IMR-90 (cell line): ENCODE measurements at regions not wholly inside any gene's neighbourhood (a gene's known extent, or its start where the extent isn't known, plus 50 kb on each side); places are given as distances from the start of the nearest gene placed in this dataset.
A peak's percentile ranks its signal among the peaks of the same experiment; 100 is the strongest.

ENCODE experiments used
- ATAC-seq: fragments of 200-7000 bp; cut with Tn5 transposase; 2 replicates; pipeline ENCODE4 v1.9.1; 2020; ENCODE audit warnings: low read depth, mild to moderate bottlenecking, moderate library complexity
- BruUV-seq: library from RNA; stranded (reverse); fragments of 400-500 nt; replicated peaks from 2 replicates; lab custom pipeline; 2021; lab: Mats Ljungman, UMichigan
- CTCF ChIA-PET: fragments of 300-600 bp; formaldehyde crosslinking; extraction: SDS; loops from one replicate; lab custom pipeline; 2021; ENCODE audit warnings: antibody characterized with exemption; lab: Yijun Ruan, JAX
- POLR2A ChIA-PET: fragments of 300-600 bp; sonication (Branson Sonifier 250); formaldehyde crosslinking; loops from one replicate; lab custom pipeline; 2022; ENCODE audit warnings: antibody characterized with exemption; ENCODE audit not compliant: unreplicated experiment; lab: Charles Lee
- DNase-seq: peaks from one replicate; pipeline ENCODE4 v3.0.0; 2013
- H2AFZ ChIP-seq: replicated peaks from 2 replicates; pipeline ENCODE3; 2013; ENCODE audit warnings: low read length, mild to moderate bottlenecking; ENCODE audit not compliant: poor library complexity
- H2AK5ac ChIP-seq: 2 replicates; pipeline ENCODE4 v1.6.1; 2013; ENCODE audit warnings: low read depth, low read length, inconsistent platforms
- H2AK9ac ChIP-seq: replicated peaks from 2 replicates; pipeline ENCODE3; 2013; ENCODE audit warnings: mild to moderate bottlenecking, low read depth, low read length, moderate library complexity; ENCODE audit not compliant: poor library complexity
- H2BK120ac ChIP-seq: 2 replicates; pipeline ENCODE4 v1.6.1; 2013; ENCODE audit warnings: low read depth, low read length, inconsistent platforms
- H2BK15ac ChIP-seq: 3 replicates; pipeline ENCODE4 v1.6.1; 2013; ENCODE audit warnings: low read depth, low read length, inconsistent platforms
- H2BK20ac ChIP-seq: 2 replicates; pipeline ENCODE4 v1.6.1; 2013; ENCODE audit warnings: low read depth, mild to moderate bottlenecking, inconsistent platforms, low read length, moderate library complexity
- H2BK5ac ChIP-seq: 2 replicates; pipeline ENCODE4 v1.6.1; 2013; ENCODE audit warnings: mild to moderate bottlenecking, low read depth, low read length, inconsistent platforms; ENCODE audit not compliant: poor library complexity, severe bottlenecking
- H3K14ac ChIP-seq: replicated peaks from 2 replicates; pipeline ENCODE4 v1.6.1; 2013; ENCODE audit warnings: low read depth, low read length, inconsistent platforms
- H3K18ac ChIP-seq: 2 replicates; pipeline ENCODE4 v1.6.1; 2013; ENCODE audit warnings: low read depth, low read length, control low read depth
- H3K23ac ChIP-seq: 2 replicates; pipeline ENCODE4 v1.6.1; 2013; ENCODE audit warnings: low read depth, low read length, inconsistent platforms
- H3K27ac ChIP-seq: 2 replicates; pipeline ENCODE4 v1.5.1; 2013; ENCODE audit warnings: mild to moderate bottlenecking, control low read depth, low read length; ENCODE audit not compliant: insufficient read depth
- H3K27me3 ChIP-seq: 2 replicates; pipeline ENCODE4 v1.6.1; 2013; ENCODE audit warnings: low read length; ENCODE audit not compliant: control insufficient read depth, insufficient read depth
- H3K36me3 ChIP-seq: 2 replicates; pipeline ENCODE4 v1.6.1; 2013; ENCODE audit warnings: low read length, mixed read lengths; ENCODE audit not compliant: control insufficient read depth, insufficient read depth
- H3K4ac ChIP-seq: 2 replicates; pipeline ENCODE4 v1.6.1; 2013; ENCODE audit warnings: low read depth, low read length, inconsistent platforms
- H3K4me1 ChIP-seq: 2 replicates; pipeline ENCODE4 v1.6.1; 2013; ENCODE audit warnings: low read length, mixed read lengths; ENCODE audit not compliant: control insufficient read depth, insufficient read depth
- H3K4me2 ChIP-seq: 2 replicates; pipeline ENCODE4 v1.6.1; 2013; ENCODE audit warnings: low read depth, mild to moderate bottlenecking, control low read depth, low read length, moderate library complexity
- H3K4me3 ChIP-seq: 2 replicates; pipeline ENCODE4 v1.5.1; 2013; ENCODE audit warnings: low read depth, mild to moderate bottlenecking, control low read depth, low read length, moderate library complexity; ENCODE audit not compliant: insufficient read depth
- H3K56ac ChIP-seq: 2 replicates; pipeline ENCODE4 v1.6.1; 2013; ENCODE audit warnings: low read length, inconsistent platforms; ENCODE audit not compliant: insufficient read depth; ENCODE audit errors: extremely low read depth
- H3K79me1 ChIP-seq, 2 experiments: 2 replicates each; pipeline ENCODE4 v1.6.1; 2013; ENCODE audit warnings: low read length in 2 of 2, inconsistent platforms in 1 of 2, low read depth in 1 of 2
- H3K9ac ChIP-seq: 2 replicates; pipeline ENCODE4 v1.6.1; 2013; ENCODE audit warnings: low read depth, low read length, control low read depth
- H3K9me1 ChIP-seq: 2 replicates; pipeline ENCODE4 v1.6.1; 2013; ENCODE audit warnings: low read length, inconsistent platforms; ENCODE audit not compliant: insufficient read depth
- H3K9me3 ChIP-seq: 2 replicates; pipeline ENCODE4 v1.6.1; 2013; ENCODE audit warnings: low read length; ENCODE audit not compliant: control insufficient read depth, insufficient read depth
- H4K20me1 ChIP-seq: 2 replicates; pipeline ENCODE4 v1.6.1; 2013; ENCODE audit warnings: low read length, inconsistent platforms; ENCODE audit not compliant: insufficient read depth
- H4K5ac ChIP-seq: 2 replicates; pipeline ENCODE4 v1.6.1; 2013; ENCODE audit warnings: mild to moderate bottlenecking, low read depth, low read length, control low read depth
- H4K8ac ChIP-seq, 2 experiments: 2 replicates each; pipeline ENCODE4 v1.6.1; 2013; ENCODE audit warnings: low read depth in 2 of 2, low read length in 2 of 2, control low read depth in 1 of 2, inconsistent platforms in 1 of 2
- H4K91ac ChIP-seq: 2 replicates; pipeline ENCODE4 v1.6.1; 2013; ENCODE audit warnings: low read depth, low read length, inconsistent platforms; ENCODE audit not compliant: insufficient read depth
- FOS ChIP-seq: fragments of 150-350 bp; IDR thresholded peaks from 2 replicates; pipeline ENCODE4 v1.6.1; 2016; ENCODE audit warnings: low read depth, low read length
- MAFK ChIP-seq: IDR thresholded peaks from 2 replicates; pipeline ENCODE4 v1.6.1; 2012; ENCODE audit warnings: low read depth, low read length, improper control_type of control experiment
- MAZ ChIP-seq: IDR thresholded peaks from 2 replicates; pipeline ENCODE4 v1.6.1; 2012; ENCODE audit warnings: low read depth, mild to moderate bottlenecking, low read length, improper control_type of control experiment, moderate library complexity, borderline replicate concordance
- NFE2L2 ChIP-seq: fragments of 150-350 bp; IDR thresholded peaks from 2 replicates; pipeline ENCODE4 v1.6.1; 2016; ENCODE audit warnings: low read depth, mild to moderate bottlenecking, low read length
- RCOR1 ChIP-seq: IDR thresholded peaks from 2 replicates; pipeline ENCODE4 v1.6.1; 2012; ENCODE audit warnings: mild to moderate bottlenecking, low read length, improper control_type of control experiment; ENCODE audit not compliant: insufficient replicate concordance
- RFX5 ChIP-seq: IDR thresholded peaks from 2 replicates; pipeline ENCODE4 v1.8.0; 2012; ENCODE audit warnings: low read depth, mild to moderate bottlenecking, low read length, moderate library complexity
- USF2 ChIP-seq: fragments of 150-350 bp; IDR thresholded peaks from 2 replicates; pipeline ENCODE4 v1.6.1; 2017; ENCODE audit warnings: mild to moderate bottlenecking, antibody characterized with exemption, low read length, low read depth
- WGBS, 2 experiments: methylation state at CpG; one replicate each; pipeline versions ENCODE4 v1.1.5 to v1.1.7; 2013; ENCODE audit warnings: missing lambda C conversion rate in 2 of 2; ENCODE audit not compliant: insufficient read length in 1 of 2; ENCODE audit errors: extremely low coverage in 2 of 2; 5-methylcytosine and 5-hydroxymethylcytosine counted together
- dilution Hi-C: fragments of 300-500 bp; cut with HindIII; formaldehyde crosslinking; loops from one replicate; pipeline ENCODE4 v1.14.3; 2018; ENCODE audit warnings: low sequenced_read_pairs; ENCODE audit not compliant: unreplicated experiment
- in situ Hi-C: fragments of 300-500 bp; cut with MboI; formaldehyde crosslinking; loops from 3 replicates; pipeline ENCODE4 v1.14.3; 2019; ENCODE audit warnings: low sequenced_read_pairs, inconsistent platforms, mixed read lengths
- intact Hi-C: fragments of 100-400 bp; cut with micrococcal nuclease; formaldehyde crosslinking; loops from 2 replicates; pipeline ENCODE4 v1.10.0; 2022
- TF ChIP-seq, protein P1 (sequence below): conservative IDR thresholded peaks from 2 replicates; pipeline ENCODE4 v1.5.1; 2012; ENCODE audit warnings: mild to moderate bottlenecking, low read depth, low read length, improper control_type of control experiment
- TF ChIP-seq, protein P2 (sequence below): fragments of 150-350 bp; IDR thresholded peaks from 2 replicates; pipeline ENCODE4 v1.6.1; 2016; ENCODE audit warnings: low read depth, mild to moderate bottlenecking, low read length, moderate library complexity, borderline replicate concordance

GRCh38 chr4:19684084-19684483, 567.6 kb upstream of the SLIT2 start:
- H3K36me3 ChIP-seq = no peaks in the 10 kb centered on the region
- no peaks in the 10 kb centered on the region for H3K27me3 ChIP-seq
- no peak for TF ChIP-seq USF2
- TF ChIP-seq MAFK = no peak
- TF ChIP-seq, protein P1, sequence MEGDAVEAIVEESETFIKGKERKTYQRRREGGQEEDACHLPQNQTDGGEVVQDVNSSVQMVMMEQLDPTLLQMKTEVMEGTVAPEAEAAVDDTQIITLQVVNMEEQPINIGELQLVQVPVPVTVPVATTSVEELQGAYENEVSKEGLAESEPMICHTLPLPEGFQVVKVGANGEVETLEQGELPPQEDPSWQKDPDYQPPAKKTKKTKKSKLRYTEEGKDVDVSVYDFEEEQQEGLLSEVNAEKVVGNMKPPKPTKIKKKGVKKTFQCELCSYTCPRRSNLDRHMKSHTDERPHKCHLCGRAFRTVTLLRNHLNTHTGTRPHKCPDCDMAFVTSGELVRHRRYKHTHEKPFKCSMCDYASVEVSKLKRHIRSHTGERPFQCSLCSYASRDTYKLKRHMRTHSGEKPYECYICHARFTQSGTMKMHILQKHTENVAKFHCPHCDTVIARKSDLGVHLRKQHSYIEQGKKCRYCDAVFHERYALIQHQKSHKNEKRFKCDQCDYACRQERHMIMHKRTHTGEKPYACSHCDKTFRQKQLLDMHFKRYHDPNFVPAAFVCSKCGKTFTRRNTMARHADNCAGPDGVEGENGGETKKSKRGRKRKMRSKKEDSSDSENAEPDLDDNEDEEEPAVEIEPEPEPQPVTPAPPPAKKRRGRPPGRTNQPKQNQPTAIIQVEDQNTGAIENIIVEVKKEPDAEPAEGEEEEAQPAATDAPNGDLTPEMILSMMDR = no peak
- no peak for TF ChIP-seq FOS
- no peak for TF ChIP-seq NFE2L2
- TF ChIP-seq MAZ = no peak
- no peak for TF ChIP-seq RCOR1
- TF ChIP-seq, protein P2, sequence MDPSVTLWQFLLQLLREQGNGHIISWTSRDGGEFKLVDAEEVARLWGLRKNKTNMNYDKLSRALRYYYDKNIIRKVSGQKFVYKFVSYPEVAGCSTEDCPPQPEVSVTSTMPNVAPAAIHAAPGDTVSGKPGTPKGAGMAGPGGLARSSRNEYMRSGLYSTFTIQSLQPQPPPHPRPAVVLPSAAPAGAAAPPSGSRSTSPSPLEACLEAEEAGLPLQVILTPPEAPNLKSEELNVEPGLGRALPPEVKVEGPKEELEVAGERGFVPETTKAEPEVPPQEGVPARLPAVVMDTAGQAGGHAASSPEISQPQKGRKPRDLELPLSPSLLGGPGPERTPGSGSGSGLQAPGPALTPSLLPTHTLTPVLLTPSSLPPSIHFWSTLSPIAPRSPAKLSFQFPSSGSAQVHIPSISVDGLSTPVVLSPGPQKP = no peak
- no peak for TF ChIP-seq RFX5
- DNase-seq (no peak), ATAC-seq (no peak)
- H2BK120ac ChIP-seq = no peak overlapping the region
- H3K14ac ChIP-seq = no peak overlapping the region
- H3K56ac ChIP-seq = no peak overlapping the region
- no peak overlapping the region for H2AK5ac ChIP-seq
- no peaks in the 10 kb centered on the region; the same call in 1 of the 2 replicates for H3K4me1 ChIP-seq
- H2BK20ac ChIP-seq = no peak overlapping the region
- H4K91ac ChIP-seq = no peak overlapping the region
- H3K18ac ChIP-seq = no peak overlapping the region
- no peak overlapping the region for H3K9ac ChIP-seq
- intact Hi-C loops = no loop called here
- in situ Hi-C loops = no loop called here
- H3K4me2 ChIP-seq = peak overlapping the region; percentile 18; the same call in 1 of the 2 replicates
- no peak overlapping the region for H2AFZ ChIP-seq
- no TSS peak for BruUV-seq
- WGBS, 2 experiments = no CpG with 5 or more reads among the region's 7 CpGs
- no peak overlapping the region for H3K27ac ChIP-seq
- no peak overlapping the region for H4K5ac ChIP-seq
- CTCF ChIA-PET = no interaction called here
- no peak overlapping the region for H2BK15ac ChIP-seq
- H4K8ac ChIP-seq = no peak overlapping the region
- H3K9me1 ChIP-seq = no peaks in the 10 kb centered on the region
- no peaks in the 10 kb centered on the region for H3K9me3 ChIP-seq
- dilution Hi-C loops = no loop called here
- POLR2A ChIA-PET = no interaction called here
- no peak overlapping the region for H3K4me3 ChIP-seq
- H2BK5ac ChIP-seq = no peak overlapping the region
- no peak overlapping the region for H3K23ac ChIP-seq
- H3K79me1 ChIP-seq = no peaks in the 10 kb centered on the region
- H3K4ac ChIP-seq = no peak overlapping the region
- no peak overlapping the region for H2AK9ac ChIP-seq
- H4K20me1 ChIP-seq = no peaks in the 10 kb centered on the region
